Activated CD8-positive, alpha-beta T cell treated with anti-CD3 and anti-CD28 coated beads for 36 hours (primary cell): ENCODE measurements at regions not wholly inside any gene's neighbourhood (a gene's known extent, or its start where the extent isn't known, plus 50 kb on each side); places are given as distances from the start of the nearest gene placed in this dataset.

Experiments
- ATAC-seq: fragments of 200-7000 bp; cut with Tn5 transposase; one replicate; pipeline ENCODE4 v1.10.0; 2021; ENCODE audit warnings: mild to moderate bottlenecking, moderate library complexity
- CTCF ChIA-PET: fragments of 350-600 bp; sonication (Branson Sonifier 250); formaldehyde crosslinking; loops from one replicate; lab custom pipeline; 2021; ENCODE audit warnings: antibody characterized with exemption; lab: Charles Lee
- POLR2A ChIA-PET: fragments of 350-600 bp; sonication (Branson Sonifier 250); formaldehyde crosslinking; loops from one replicate; lab custom pipeline; 2021; ENCODE audit warnings: antibody characterized with exemption; lab: Charles Lee
- DNase-seq: peaks from one replicate; pipeline ENCODE4 v3.0.0-alpha.2; 2020
- H3K27ac Mint-ChIP-seq: one replicate; pipeline ENCODE4 v1.8.0; 2021; ENCODE audit warnings: mild to moderate bottlenecking, mixed read lengths
- H3K27me3 Mint-ChIP-seq: one replicate; pipeline ENCODE4 v1.8.0; 2021; ENCODE audit warnings: mixed read lengths
- H3K36me3 Mint-ChIP-seq: one replicate; pipeline ENCODE4 v1.8.0; 2021; ENCODE audit warnings: low read depth, mixed read lengths
- H3K4me1 Mint-ChIP-seq: one replicate; pipeline ENCODE4 v1.8.0; 2021; ENCODE audit warnings: low read depth, mixed read lengths
- H3K4me3 Mint-ChIP-seq: one replicate; pipeline ENCODE4 v1.8.0; 2021; ENCODE audit warnings: mild to moderate bottlenecking, moderate library complexity, mixed read lengths
- H3K9me3 Mint-ChIP-seq: one replicate; pipeline ENCODE4 v1.8.0; 2021; ENCODE audit warnings: mixed read lengths
- intact Hi-C: fragments of 100-400 bp; cut with micrococcal nuclease; formaldehyde crosslinking; loops from one replicate; pipeline ENCODE4 v1.10.0; 2022
- TF ChIP-seq, protein P1 (sequence below): fragments of 200-600 bp; IDR thresholded peaks from one replicate; pipeline ENCODE4 v1.8.0; 2022; ENCODE audit warnings: antibody characterized with exemption, mild to moderate bottlenecking

DNA sequence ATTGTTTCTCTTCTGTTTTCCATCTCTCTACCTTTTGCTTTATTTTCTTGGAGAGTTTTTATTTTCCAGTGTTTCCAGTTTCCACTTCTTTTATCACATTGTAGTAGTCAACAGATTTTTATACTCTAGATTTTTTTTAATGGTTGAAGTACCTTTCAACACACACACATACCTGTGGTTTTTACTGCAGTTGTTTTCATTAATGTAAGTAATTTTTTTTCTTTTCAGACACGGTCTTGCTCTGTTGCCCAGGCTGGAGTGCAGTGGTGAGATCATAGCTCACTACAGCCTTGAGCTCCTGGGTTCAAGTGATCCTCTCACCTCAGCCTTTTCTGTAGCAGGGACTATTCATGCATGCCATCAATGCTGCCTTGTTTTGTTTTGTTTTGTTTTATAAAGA is 472.5 kb upstream of the SGO1 start:
- H3K27ac Mint-ChIP-seq = no peak overlapping the region

DNA sequence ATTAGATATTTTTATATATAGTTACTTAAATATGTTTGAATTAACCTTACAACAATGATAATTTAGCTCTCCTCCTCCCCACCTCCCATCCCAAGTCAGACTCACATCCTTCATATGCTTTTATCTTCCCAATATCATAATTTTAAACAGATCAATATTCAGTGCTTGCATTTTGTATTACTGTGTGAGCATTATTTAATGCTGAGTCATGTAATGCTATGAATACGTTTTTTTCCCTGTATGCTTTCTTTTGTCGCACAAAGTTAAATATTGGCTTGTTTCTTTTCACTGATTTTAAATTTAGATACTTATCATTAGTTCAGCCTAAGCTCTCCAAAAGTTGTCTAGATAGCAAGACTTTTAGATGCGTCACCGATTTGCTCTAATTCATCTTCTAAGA is 471.6 kb upstream of the SGO1 start:
- no peaks in the 10 kb centered on the region for H3K27me3 Mint-ChIP-seq
- peaks cover 20% of the 10 kb centered on the region for H3K9me3 Mint-ChIP-seq
- H3K4me1 Mint-ChIP-seq = no peaks in the 10 kb centered on the region
- intact Hi-C loops = no loop called here
- DNase-seq (no peak), ATAC-seq (no peak)
- no peak overlapping the region for H3K27ac Mint-ChIP-seq
- ChIA-PET POLR2A (no interaction called here), CTCF (no interaction called here)
- TF ChIP-seq, protein P1, sequence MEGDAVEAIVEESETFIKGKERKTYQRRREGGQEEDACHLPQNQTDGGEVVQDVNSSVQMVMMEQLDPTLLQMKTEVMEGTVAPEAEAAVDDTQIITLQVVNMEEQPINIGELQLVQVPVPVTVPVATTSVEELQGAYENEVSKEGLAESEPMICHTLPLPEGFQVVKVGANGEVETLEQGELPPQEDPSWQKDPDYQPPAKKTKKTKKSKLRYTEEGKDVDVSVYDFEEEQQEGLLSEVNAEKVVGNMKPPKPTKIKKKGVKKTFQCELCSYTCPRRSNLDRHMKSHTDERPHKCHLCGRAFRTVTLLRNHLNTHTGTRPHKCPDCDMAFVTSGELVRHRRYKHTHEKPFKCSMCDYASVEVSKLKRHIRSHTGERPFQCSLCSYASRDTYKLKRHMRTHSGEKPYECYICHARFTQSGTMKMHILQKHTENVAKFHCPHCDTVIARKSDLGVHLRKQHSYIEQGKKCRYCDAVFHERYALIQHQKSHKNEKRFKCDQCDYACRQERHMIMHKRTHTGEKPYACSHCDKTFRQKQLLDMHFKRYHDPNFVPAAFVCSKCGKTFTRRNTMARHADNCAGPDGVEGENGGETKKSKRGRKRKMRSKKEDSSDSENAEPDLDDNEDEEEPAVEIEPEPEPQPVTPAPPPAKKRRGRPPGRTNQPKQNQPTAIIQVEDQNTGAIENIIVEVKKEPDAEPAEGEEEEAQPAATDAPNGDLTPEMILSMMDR = no peak
- no peaks in the 10 kb centered on the region for H3K36me3 Mint-ChIP-seq
- H3K4me3 Mint-ChIP-seq = no peak overlapping the region

More for the DNA sequence above, 472.5 kb upstream of the SGO1 start:
- Mint-ChIP-seq H3K4me1 (no peaks in the 10 kb centered on the region), H3K36me3 (no peaks in the 10 kb centered on the region), H3K4me3 (no peak overlapping the region), H3K27me3 (no peaks in the 10 kb centered on the region), H3K9me3 (peaks cover 20% of the 10 kb centered on the region)
- intact Hi-C loops = no loop called here
- ChIA-PET POLR2A (no interaction called here), CTCF (no interaction called here)
- DNase-seq = no peak
- TF ChIP-seq, protein P1 = no peak
- ATAC-seq = no peak

- H3K9me3 Mint-ChIP-seq = peaks cover 24% of the 10 kb centered on the region
- no peak overlapping the region for H3K27ac Mint-ChIP-seq
- H3K27me3 Mint-ChIP-seq = no peaks in the 10 kb centered on the region
- intact Hi-C loops = no loop called here
- TF ChIP-seq, protein P1 = no peak
- ATAC-seq (no peak), DNase-seq (no peak)
- H3K4me3 Mint-ChIP-seq = no peak overlapping the region
- ChIA-PET CTCF (no interaction called here), POLR2A (no interaction called here)
- no peaks in the 10 kb centered on the region for H3K4me1 Mint-ChIP-seq
- H3K36me3 Mint-ChIP-seq = no peaks in the 10 kb centered on the region
These were observed 466.4 kb upstream of the SGO1 start for GRCh38 chr3:20652231-20652986.

- ATAC-seq (no peak), DNase-seq (no peak)
- ChIA-PET CTCF (no interaction called here), POLR2A (no interaction called here)
- TF ChIP-seq, protein P1 = no peak
- no peak overlapping the region for H3K27ac Mint-ChIP-seq
- H3K4me3 Mint-ChIP-seq = no peak overlapping the region
- H3K27me3 Mint-ChIP-seq = no peaks in the 10 kb centered on the region
- no peaks in the 10 kb centered on the region for H3K36me3 Mint-ChIP-seq
- no peaks in the 10 kb centered on the region for H3K4me1 Mint-ChIP-seq
- H3K9me3 Mint-ChIP-seq = peaks cover 20% of the 10 kb centered on the region
- intact Hi-C loops = no loop called here
These were observed 462.9 kb upstream of the SGO1 start for GRCh38 chr3:20648921-20649381.

- no peaks in the 10 kb centered on the region for H3K36me3 Mint-ChIP-seq
- intact Hi-C loops = no loop called here
- DNase-seq (no peak), ATAC-seq (no peak)
- H3K4me1 Mint-ChIP-seq = no peaks in the 10 kb centered on the region
- H3K4me3 Mint-ChIP-seq = no peak overlapping the region
- no peak overlapping the region for H3K27ac Mint-ChIP-seq
- ChIA-PET CTCF (no interaction called here), POLR2A (no interaction called here)
- TF ChIP-seq, protein P1 = no peak
- no peaks in the 10 kb centered on the region for H3K27me3 Mint-ChIP-seq
- peaks cover 21% of the 10 kb centered on the region for H3K9me3 Mint-ChIP-seq
These were observed 462.3 kb upstream of the SGO1 start for GRCh38 chr3:20648294-20648693.
